SK-N-SH (cell line): ENCODE measurements at regions not wholly inside any gene's neighbourhood (a gene's known extent, or its start where the extent isn't known, plus 50 kb on each side); places are given as distances from the start of the nearest gene placed in this dataset.

ENCODE experiments used
- CTCF ChIA-PET: fragments of 300-600, 350-600 bp; formaldehyde crosslinking; extraction: SDS; loops from one replicate; lab custom pipeline; 2021; lab: Yijun Ruan, JAX
- POLR2A ChIA-PET: fragments of 350-600 bp; sonication (Branson Sonifier 250); formaldehyde crosslinking; extraction: SDS; loops from one replicate; lab custom pipeline; 2020; ENCODE audit warnings: antibody characterized with exemption, inconsistent platforms; lab: Yijun Ruan, JAX
- DNase-seq: peaks from one replicate; pipeline ENCODE4 v3.0.0; 2012
- H2AFZ ChIP-seq: fragments of 200-600 bp; sonication (generic); 2 replicates; pipeline ENCODE4 v1.8.1; 2016; ENCODE audit warnings: antibody characterized with exemption, mild to moderate bottlenecking, low read depth
- H3F3A ChIP-seq: fragments of 200-600 bp; sonication (generic); replicated peaks from 2 replicates; pipeline ENCODE3; 2016; ENCODE audit warnings: antibody characterized with exemption, mild to moderate bottlenecking; ENCODE audit not compliant: insufficient read depth
- H3K27ac ChIP-seq, 2 experiments: fragments of 200-500 bp in 1 of 2; fragments of 200-600 bp in 1 of 2; sonication (Bioruptor generic) in 1 of 2; sonication (generic), shearing (Covaris generic) in 1 of 2; 2 replicates each; pipeline versions ENCODE4 v1.5.1 to v1.6.1; 2014 to 2016; ENCODE audit warnings: low read depth in 2 of 2, inconsistent platforms in 1 of 2, low read length in 1 of 2, mild to moderate bottlenecking in 1 of 2, mixed read lengths in 1 of 2
- H3K27me3 ChIP-seq: fragments of 200-600 bp; sonication (generic), shearing (Covaris generic); 2 replicates; pipeline ENCODE4 v1.6.1; 2016; ENCODE audit warnings: mixed run types; ENCODE audit not compliant: insufficient read depth
- H3K36me3 ChIP-seq, 2 experiments: fragments of 200-500 bp in 1 of 2; fragments of 200-600 bp in 1 of 2; sonication (Bioruptor generic) in 1 of 2; sonication (generic) in 1 of 2; replicated peaks in 1 of 2; 2 replicates each; pipeline versions ENCODE3 to v1.5.1; 2014 to 2016; ENCODE audit warnings: low read length in 1 of 2, mild to moderate bottlenecking in 1 of 2; ENCODE audit not compliant: insufficient read depth in 2 of 2, control insufficient read depth in 1 of 2
- H3K4me1 ChIP-seq, 2 experiments: fragments of 200-500 bp in 1 of 2; fragments of 200-600 bp in 1 of 2; sonication (Bioruptor generic) in 1 of 2; sonication (generic), shearing (Covaris generic) in 1 of 2; 2 replicates each; pipeline versions ENCODE4 v1.5.1 to v1.6.1; 2014 to 2016; ENCODE audit warnings: low read depth in 1 of 2, low read length in 1 of 2, mixed run types in 1 of 2; ENCODE audit not compliant: insufficient read depth in 2 of 2, control insufficient read depth in 1 of 2
- H3K4me2 ChIP-seq: fragments of 200-600 bp; sonication (generic), shearing (Covaris generic); 2 replicates; pipeline ENCODE4 v1.6.1; 2017; ENCODE audit warnings: mixed run types
- H3K4me3 ChIP-seq, 2 experiments: fragments of 200-500 bp in 1 of 2; fragments of 200-600 bp in 1 of 2; sonication (Bioruptor generic) in 1 of 2; sonication (generic), shearing (Covaris generic) in 1 of 2; 2 replicates each; pipeline versions ENCODE4 v1.5.1 to v1.8.1; 2014 to 2016; ENCODE audit warnings: low read depth in 2 of 2, inconsistent platforms in 1 of 2, low read length in 1 of 2, mild to moderate bottlenecking in 1 of 2, mixed read lengths in 1 of 2, moderate library complexity in 1 of 2
- H3K79me2 ChIP-seq: fragments of 200-600 bp; sonication (generic); 2 replicates; pipeline ENCODE4 v1.8.1; 2017; ENCODE audit warnings: mild to moderate bottlenecking; ENCODE audit not compliant: insufficient read depth
- H3K9ac ChIP-seq: fragments of 200-600 bp; sonication (generic); 2 replicates; pipeline ENCODE4 v1.6.1; 2017; ENCODE audit warnings: mixed run types
- H3K9me2 ChIP-seq: fragments of 200-600 bp; sonication (generic); 2 replicates; pipeline ENCODE4 v1.6.1; 2017; ENCODE audit warnings: mixed run types
- H3K9me3 ChIP-seq: fragments of 200-600 bp; sonication (generic); 2 replicates; pipeline ENCODE4 v1.6.1; 2017; ENCODE audit warnings: mixed run types, mild to moderate bottlenecking, moderate library complexity
- H4K20me1 ChIP-seq: fragments of 200-600 bp; sonication (generic); 2 replicates; pipeline ENCODE4 v1.6.1; 2017; ENCODE audit warnings: mild to moderate bottlenecking, mixed run types; ENCODE audit not compliant: insufficient read depth
- CHD2 ChIP-seq: fragments of 150-350 bp; IDR thresholded peaks from 2 replicates; pipeline ENCODE4 v1.6.1; 2018; ENCODE audit warnings: low read length; ENCODE audit not compliant: partially characterized antibody
- EP300 ChIP-seq, 2 experiments: IDR thresholded peaks; 2 replicates each; pipeline versions ENCODE4 v1.4.0 to v1.6.1; 2012; ENCODE audit warnings: borderline replicate concordance in 1 of 2, low read depth in 1 of 2, low read length in 1 of 2
- FOSL2 ChIP-seq: IDR thresholded peaks from 2 replicates; pipeline ENCODE4 v1.4.0; 2012; ENCODE audit warnings: low read depth, mild to moderate bottlenecking, moderate library complexity, borderline replicate concordance
- GABPA ChIP-seq: IDR thresholded peaks from 2 replicates; pipeline ENCODE4 v1.4.0; 2012; ENCODE audit warnings: low read depth, mild to moderate bottlenecking
- GATA2 ChIP-seq: sonication (generic); formaldehyde crosslinking; IDR thresholded peaks from 2 replicates; pipeline ENCODE4 v1.5.0; 2020; ENCODE audit warnings: mild to moderate bottlenecking, missing genetic modification reagents
- MXI1 ChIP-seq: IDR thresholded peaks from 2 replicates; pipeline ENCODE4 v1.6.1; 2012; ENCODE audit warnings: mild to moderate bottlenecking, low read depth, low read length, improper control_type of control experiment
- NFIC ChIP-seq: IDR thresholded peaks from 2 replicates; pipeline ENCODE4 v1.4.0; 2012; ENCODE audit warnings: borderline replicate concordance
- NRF1 ChIP-seq: IDR thresholded peaks from 2 replicates; pipeline ENCODE4 v1.6.1; 2012; ENCODE audit warnings: low read depth, mild to moderate bottlenecking, low read length
- RAD21 ChIP-seq: IDR thresholded peaks from 2 replicates; pipeline ENCODE4 v1.6.1; 2012; ENCODE audit warnings: mild to moderate bottlenecking, low read length
- RXRA ChIP-seq: IDR thresholded peaks from 2 replicates; pipeline ENCODE4 v1.4.0; 2012; ENCODE audit warnings: low read depth, mild to moderate bottlenecking, borderline replicate concordance
- SIN3A ChIP-seq: IDR thresholded peaks from 2 replicates; pipeline ENCODE4 v1.6.1; 2012; ENCODE audit warnings: low read depth, mild to moderate bottlenecking, low read length, moderate library complexity, borderline replicate concordance
- SMC3 ChIP-seq: IDR thresholded peaks from 2 replicates; pipeline ENCODE4 v1.6.1; 2012; ENCODE audit warnings: low read depth, low read length, improper control_type of control experiment
- TAF1 ChIP-seq: IDR thresholded peaks from 2 replicates; pipeline ENCODE4 v1.6.1; 2012; ENCODE audit warnings: low read depth, mild to moderate bottlenecking, low read length, moderate library complexity, borderline replicate concordance
- TCF12 ChIP-seq: IDR thresholded peaks from 2 replicates; pipeline ENCODE4 v1.4.0; 2012
- YY1 ChIP-seq: IDR thresholded peaks from 2 replicates; pipeline ENCODE4 v1.4.0; 2012; ENCODE audit warnings: low read depth, mild to moderate bottlenecking
- WGBS: methylation state at CpG from one replicate; pipeline ENCODE4 v1.1.6; 2017; ENCODE audit warnings: low lambda C conversion rate; 5-methylcytosine and 5-hydroxymethylcytosine counted together
- TF ChIP-seq, protein P1 (sequence below): fragments of 200-600 bp; sonication (generic); IDR thresholded peaks from 2 replicates; pipeline ENCODE4 v1.6.1; 2017; ENCODE audit warnings: antibody characterized with exemption, mild to moderate bottlenecking, moderate library complexity
- TF ChIP-seq, protein P2 (sequence below): IDR thresholded peaks from 2 replicates; pipeline ENCODE4 v1.4.0; 2012; ENCODE audit warnings: low read depth
- TF ChIP-seq, protein P3 (sequence below): IDR thresholded peaks from 2 replicates; pipeline ENCODE4 v1.4.0; 2012; ENCODE audit warnings: low read depth, borderline replicate concordance

DNA sequence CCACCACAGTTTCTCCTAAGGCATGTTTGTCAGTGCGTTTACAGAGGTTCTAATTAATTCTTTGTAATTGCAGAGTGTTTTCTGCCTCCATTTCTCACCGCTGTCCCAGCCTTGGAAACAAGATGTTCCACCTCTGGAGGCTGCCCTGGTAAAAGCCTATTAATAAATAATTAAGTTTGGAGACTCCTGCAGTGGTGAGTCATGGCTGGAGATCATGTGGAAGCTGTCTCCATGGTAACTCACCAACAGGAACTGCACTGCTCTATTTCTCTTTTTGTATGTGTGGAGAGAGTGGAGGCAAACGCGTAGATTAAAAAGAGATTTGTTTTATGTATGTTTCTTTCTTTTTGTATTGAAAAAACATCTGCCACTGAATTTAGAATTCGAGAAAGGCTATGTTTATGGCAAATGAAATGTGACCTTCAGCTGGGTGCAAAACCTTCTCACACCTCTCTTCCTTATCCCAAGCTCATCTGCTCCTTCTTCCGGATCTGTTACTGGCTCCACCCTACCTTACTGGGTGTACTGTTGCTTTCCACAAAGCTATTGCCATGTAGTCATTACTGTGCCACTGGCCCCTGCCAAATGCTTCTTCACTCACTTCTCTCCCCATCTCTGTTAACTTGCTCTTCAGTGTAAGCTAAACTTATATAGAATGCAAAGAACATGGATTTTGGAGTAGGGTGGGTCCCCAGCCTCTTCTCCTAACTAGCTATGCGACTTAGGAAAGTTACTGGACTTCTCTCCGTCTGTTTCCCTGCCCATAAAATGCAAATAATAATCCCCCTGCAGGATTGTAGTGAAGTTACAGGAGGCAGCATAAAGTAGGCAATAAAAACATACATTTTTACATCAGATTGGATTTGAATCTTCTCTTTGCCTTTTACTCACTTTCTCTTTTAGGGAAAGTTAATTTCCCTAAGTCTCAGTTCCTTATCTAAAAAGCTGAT is 778.5 kb downstream of the NTRK3 start (continued):
- TF ChIP-seq, protein P1, sequence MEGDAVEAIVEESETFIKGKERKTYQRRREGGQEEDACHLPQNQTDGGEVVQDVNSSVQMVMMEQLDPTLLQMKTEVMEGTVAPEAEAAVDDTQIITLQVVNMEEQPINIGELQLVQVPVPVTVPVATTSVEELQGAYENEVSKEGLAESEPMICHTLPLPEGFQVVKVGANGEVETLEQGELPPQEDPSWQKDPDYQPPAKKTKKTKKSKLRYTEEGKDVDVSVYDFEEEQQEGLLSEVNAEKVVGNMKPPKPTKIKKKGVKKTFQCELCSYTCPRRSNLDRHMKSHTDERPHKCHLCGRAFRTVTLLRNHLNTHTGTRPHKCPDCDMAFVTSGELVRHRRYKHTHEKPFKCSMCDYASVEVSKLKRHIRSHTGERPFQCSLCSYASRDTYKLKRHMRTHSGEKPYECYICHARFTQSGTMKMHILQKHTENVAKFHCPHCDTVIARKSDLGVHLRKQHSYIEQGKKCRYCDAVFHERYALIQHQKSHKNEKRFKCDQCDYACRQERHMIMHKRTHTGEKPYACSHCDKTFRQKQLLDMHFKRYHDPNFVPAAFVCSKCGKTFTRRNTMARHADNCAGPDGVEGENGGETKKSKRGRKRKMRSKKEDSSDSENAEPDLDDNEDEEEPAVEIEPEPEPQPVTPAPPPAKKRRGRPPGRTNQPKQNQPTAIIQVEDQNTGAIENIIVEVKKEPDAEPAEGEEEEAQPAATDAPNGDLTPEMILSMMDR, result peak; percentile 53
- no peak for TF ChIP-seq NFIC
- TF ChIP-seq TCF12, result no peak; the same call in 1 of the 2 replicates
- TF ChIP-seq TAF1, result no peak
- TF ChIP-seq, protein P2, sequence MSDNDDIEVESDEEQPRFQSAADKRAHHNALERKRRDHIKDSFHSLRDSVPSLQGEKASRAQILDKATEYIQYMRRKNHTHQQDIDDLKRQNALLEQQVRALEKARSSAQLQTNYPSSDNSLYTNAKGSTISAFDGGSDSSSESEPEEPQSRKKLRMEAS, result no peak
- peak; percentile 23 for TF ChIP-seq RAD21
- no peak for TF ChIP-seq RXRA
- TF ChIP-seq CHD2, result no peak
- TF ChIP-seq, protein P3, sequence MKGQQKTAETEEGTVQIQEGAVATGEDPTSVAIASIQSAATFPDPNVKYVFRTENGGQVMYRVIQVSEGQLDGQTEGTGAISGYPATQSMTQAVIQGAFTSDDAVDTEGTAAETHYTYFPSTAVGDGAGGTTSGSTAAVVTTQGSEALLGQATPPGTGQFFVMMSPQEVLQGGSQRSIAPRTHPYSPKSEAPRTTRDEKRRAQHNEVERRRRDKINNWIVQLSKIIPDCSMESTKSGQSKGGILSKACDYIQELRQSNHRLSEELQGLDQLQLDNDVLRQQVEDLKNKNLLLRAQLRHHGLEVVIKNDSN, result peak; percentile 53; the same call in 1 of the 2 replicates
- TF ChIP-seq SMC3, result no peak; the same call in 1 of the 2 replicates
- TF ChIP-seq NRF1, result no peak
- TF ChIP-seq SIN3A, result no peak
- peak; percentile 63; the same call in 1 of the 2 replicates for TF ChIP-seq FOSL2

GRCh38 chr15:87477026-87477425 is 779.5 kb downstream of the NTRK3 start:
- Histone ChIP-seq H2AFZ (no peak overlapping the region), H3K4me2 (no peak overlapping the region), H3K9me2 (no peaks in the 10 kb centered on the region), H4K20me1 (no peaks in the 10 kb centered on the region), H3F3A (no peaks in the 10 kb centered on the region)
- TF ChIP-seq EP300 (IDR thresholded peaks at IDR 0.05; ENCODE audit: borderline replicate concordance in 1 of 2, low read depth in 1 of 2, low read length in 1 of 2) (no peak), SMC3 (no peak), GABPA (no peak), GATA2 (CRISPR knock-in tag) (no peak), NRF1 (no peak), YY1 (no peak), MXI1 (no peak)
- TF ChIP-seq, protein P2, result no peak
- TF ChIP-seq, all 33 proteins: peak for 0
- WGBS, result 80% methylated on average over 1 of the region's 1 CpG
- peak overlapping the region in 1 of 2 experiments; percentile 85; a peak in 2 of 4 replicates for H3K27ac ChIP-seq
- CTCF ChIA-PET, result no interaction called here
- peaks cover 0 to 18% of the 10 kb centered on the region in 2 experiments; a peak in 2 of 4 replicates for H3K4me1 ChIP-seq
- no peak overlapping the region for H3K4me3 ChIP-seq
- no peaks in the 10 kb centered on the region for H3K27me3 ChIP-seq
- DNase-seq, result no peak
- no peaks in the 10 kb centered on the region for H3K79me2 ChIP-seq
- H3K36me3 ChIP-seq, result no peaks in the 10 kb centered on the region
- POLR2A ChIA-PET, result no interaction called here
- H3K9ac ChIP-seq, result no peak overlapping the region
- H3K9me3 ChIP-seq, result no peaks in the 10 kb centered on the region
